Stimulated activated CD8-positive, alpha-beta memory T cell treated with anti-CD3 and anti-CD28 coated beads, Interleukin-7, amount 100 ng/mL, for 48 hours (primary cell): ENCODE measurements at regions not wholly inside any gene's neighbourhood (a gene's known extent, or its start where the extent isn't known, plus 50 kb on each side); places are given as distances from the start of the nearest gene placed in this dataset.
A peak's percentile ranks its signal among the peaks of the same experiment; 100 is the strongest.

ENCODE experiments used
- DNase-seq, 2 donors: peaks; one replicate each; pipeline ENCODE4 v3.0.0-alpha.2; 2020; ENCODE audit warnings: low read depth in 1 of 2; ENCODE audit errors: extremely low read depth in 1 of 2

DNA sequence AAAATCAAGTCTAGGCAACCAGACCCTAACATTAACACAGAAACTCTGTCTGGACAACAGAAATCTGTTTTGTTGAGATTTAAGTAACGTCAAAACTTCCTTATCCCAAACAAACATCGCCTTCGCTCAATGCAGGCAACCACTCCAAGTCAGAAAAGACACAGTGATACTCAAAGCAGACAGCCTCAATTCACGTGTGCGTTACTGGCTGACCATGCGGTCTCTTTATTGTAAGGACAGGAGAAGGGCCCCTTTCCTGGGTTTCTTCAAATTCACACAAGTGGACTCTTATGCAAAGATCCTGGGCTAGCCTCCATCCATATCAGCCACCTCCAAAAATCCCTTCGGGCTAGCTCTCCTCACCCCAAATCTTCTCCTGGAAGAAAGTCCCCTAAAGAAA is 467.7 kb downstream of the SOX9 start:
- DNase-seq, result no peak

DNA sequence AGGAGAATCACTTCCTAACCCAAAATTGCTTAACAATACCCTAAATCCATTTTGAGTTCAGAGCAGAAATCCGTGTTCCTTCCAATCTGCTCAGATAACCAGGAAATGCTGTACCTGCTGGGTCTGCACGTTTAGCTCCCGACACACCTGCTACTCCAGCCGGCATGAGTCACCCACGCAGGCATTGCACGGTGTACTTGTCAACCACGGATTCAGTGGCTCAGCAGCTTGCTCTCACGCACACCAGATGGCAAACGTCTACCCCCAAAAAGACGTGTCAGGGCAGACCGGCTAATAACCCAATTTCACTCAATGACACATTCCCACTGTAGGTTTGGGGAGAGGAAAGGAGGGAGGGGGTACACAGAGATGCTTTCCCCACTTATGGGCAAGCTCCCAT is 468.1 kb downstream of the SOX9 start:
- no peak for DNase-seq

DNA sequence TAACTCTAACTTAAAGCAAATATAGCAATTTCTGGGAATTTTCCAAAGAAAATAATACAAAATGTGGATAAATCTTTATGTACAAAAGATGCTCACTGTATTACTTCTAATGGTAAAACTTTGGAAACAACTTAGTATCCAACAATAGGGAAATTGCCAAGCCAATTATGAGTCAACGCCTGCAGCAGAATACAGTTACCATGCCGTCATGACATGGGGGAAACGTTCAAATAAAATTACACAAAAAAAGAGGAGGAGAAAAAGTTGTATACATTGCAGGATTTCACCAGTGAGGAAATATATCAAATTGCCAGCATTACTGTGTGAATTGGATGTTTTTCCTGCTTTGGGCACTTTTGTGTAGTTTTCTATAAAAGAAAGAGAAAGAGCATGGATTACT is 469.6 kb downstream of the SOX9 start:
- no peak for DNase-seq

DNA sequence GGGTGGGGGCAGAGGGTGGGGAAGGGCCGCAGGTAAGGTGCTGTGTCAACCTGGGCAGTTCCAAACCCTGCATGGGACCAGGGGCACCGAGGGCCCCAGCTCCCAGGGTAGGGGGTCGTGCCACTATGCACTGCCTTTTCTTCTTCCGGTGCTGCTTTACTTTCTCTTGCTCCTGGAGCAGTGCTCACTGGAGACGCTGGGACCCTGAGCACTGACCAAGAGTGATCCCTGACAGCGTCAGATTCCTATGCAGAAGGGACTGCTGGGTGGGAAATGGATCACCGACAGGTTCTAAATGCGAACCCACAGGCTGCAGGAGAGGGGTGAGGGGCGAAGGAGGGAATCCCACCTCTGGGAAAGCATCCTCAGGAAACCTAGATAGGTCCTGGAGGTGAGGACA is 470.1 kb downstream of the SOX9 start:
- DNase-seq, result no peak

DNA sequence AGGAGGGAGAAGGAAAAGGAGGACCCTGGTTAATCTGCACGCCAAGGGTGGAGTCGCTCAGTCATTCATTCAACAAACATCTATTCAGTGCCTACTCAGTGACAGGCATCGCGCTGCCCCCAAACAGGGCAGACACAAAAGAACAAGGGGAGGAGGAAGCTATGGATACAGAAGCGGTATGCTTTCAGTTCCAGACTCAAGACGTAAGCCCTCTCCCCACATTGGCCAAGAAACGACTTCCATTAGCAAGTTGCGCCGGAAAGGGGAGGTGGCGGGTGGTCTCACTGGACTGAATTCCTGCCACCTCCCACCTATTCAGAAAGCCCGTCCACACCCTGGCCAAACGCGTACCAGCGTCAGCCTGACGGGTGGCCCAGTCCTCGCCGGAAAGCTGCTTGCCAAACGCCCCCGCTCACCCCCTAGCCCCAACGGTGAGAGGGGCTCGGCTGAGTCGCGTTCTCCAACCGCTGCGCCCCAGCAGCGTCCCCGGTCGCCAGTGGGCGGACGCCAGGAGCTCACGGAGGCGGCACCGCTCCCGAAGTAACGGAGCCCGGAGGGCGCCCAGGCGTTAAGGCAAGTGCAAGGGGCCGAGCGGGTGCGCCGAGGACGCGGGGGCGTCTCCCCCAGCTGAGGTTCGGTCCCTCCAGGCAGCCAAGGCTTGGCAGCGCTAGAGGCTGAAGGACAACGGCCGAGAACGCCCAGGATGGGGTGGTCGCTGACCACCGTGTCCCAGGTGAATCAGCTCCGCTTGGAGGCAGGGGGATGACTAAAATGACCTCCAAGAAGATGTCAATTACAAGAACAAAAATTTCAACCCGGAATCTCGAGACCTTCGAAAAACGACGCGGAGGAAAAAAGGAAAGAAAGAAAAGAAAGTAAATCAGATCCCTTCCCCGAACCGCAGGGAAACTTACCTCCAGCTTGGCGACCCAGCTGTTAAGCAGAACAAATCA is 470.7 kb downstream of the SOX9 start:
- DNase-seq, result no peak

DNA sequence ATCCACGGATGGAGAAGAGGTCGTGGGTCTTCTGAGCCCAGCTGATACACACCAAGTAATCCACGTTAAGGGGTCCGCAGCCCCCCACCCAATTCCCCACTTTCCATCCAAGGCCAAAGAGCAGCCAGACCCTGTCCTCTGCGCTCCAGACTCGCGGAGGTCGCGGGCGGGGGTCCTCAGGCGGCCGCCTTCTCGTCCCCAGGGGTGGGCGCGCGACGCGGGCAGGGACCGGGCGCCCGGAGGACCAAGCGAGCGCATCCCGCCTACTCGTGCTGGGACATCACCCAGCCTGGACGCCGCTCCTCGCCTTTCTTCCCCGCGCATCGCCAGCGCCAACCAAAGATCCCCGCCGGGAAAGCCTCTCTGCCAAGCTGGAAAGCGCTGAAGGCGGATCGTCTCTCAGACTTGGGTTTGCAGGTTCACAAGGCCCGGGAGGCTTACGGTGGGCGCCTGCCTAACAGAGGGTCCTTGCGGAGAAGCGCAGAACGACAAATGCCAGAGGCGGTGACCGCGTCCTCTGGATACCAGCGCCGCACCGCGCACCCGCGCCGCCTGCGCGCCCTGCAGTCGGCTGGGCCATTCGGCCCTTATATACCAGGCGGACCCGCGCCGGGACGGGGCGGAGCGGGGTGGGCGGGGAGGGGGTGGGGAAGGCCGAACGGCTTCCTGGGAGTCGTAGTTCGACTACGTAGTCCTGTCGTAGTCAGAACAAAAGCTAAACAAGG is 471.6 kb downstream of the SOX9 start:
- DNase-seq, result peak; percentile 16 to 33

DNA sequence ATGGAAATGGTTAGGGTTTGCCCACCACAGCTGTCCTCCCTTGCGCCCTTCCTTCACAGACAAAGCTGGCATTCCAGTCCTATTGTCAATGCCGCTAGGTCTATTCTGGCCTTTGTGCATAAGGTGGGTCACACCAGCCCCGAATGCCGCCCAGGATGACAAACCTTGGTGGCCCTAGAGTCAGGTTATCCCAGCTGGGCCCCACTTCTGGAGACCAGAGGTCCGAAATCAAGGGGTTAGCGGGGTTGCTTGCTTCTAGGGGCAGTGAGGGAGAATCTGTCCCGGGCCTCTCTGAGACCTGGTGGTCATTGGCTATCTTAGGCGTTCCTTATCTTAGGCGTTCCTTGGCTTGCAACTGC is 472.1 kb downstream of the SOX9 start:
- DNase-seq, result no peak

DNA sequence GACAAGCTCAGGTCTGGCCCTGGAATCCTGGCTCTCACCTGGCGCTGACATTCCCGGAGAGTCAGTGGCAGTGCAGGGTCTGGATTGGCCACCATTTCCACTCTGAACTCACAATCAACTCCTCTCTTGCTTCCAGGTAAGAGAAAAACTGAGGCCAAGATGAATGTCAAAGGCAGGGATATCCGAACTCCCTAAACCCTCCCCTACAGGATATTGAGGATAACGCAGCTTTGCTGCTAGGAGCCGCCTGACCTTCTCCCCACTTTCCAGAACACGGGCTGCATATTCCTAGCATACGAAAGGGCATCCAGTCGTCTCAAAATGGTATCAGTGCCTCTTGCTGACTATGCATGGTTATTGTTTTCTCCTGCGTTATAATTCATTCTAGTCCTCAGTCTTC is 473.4 kb downstream of the SOX9 start:
- DNase-seq, result no peak
